ENCODE measurements at regions not wholly inside any gene's neighbourhood (a gene's known extent, or its start where the extent isn't known, plus 50 kb on each side); places are given as distances from the start of the nearest gene placed in this dataset.

DNA sequence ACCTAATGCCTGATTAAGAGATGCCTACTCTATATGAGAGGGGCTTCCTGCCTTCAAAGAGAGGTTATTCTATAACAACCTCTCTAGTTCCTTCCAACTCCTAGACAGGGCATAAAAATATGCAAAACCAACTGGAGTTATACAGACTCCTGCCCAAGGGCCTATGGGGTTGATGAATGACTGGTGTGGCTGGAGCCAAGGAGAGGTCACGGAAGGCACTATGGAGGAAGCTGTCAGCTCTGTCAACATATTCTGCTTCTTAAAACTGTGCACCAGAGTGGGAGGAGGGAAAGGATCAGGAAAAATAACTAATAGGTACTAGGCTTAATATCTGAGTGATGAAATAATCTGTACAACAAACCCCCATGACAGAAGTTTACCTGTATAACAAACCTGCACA is 120.9 kb upstream of the CDC42EP3 start:
- no peak overlapping the region for H3K4me3 ChIP-seq

DNA sequence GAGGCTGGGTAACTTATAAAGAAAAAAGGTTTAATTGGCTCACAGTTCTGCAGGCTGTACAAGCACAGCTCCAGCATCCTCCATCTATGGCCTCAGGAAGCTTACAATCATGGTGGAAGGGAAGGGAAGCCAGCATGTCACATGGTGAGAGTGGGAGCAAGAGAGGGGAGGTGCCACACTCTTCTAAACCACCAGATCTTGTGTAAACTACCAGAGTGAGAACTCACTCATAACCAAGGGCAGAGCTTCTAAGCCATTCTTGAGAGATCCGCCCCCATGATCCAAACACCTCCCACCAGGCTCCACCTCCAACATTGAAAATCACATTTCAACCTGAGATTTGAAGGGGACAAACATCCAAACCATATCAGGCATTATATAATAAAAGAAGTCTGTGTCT is 121.6 kb upstream of the CDC42EP3 start:
- Histone ChIP-seq H3K4me1 (ENCODE audit: control insufficient read depth in 1 of 2, low read depth in 2 of 2) (peaks cover 0 to 38% of the 10 kb centered on the region in 2 donors), H3K36me3 (no peaks in the 10 kb centered on the region), H3K27me3 (replicated peaks; ENCODE audit: insufficient read depth) (no peaks in the 10 kb centered on the region), H3K27ac (no peak overlapping the region), H3K4me3 (no peak overlapping the region), H3K9me3 (no peaks in the 10 kb centered on the region)
- TF ChIP-seq, protein P1, sequence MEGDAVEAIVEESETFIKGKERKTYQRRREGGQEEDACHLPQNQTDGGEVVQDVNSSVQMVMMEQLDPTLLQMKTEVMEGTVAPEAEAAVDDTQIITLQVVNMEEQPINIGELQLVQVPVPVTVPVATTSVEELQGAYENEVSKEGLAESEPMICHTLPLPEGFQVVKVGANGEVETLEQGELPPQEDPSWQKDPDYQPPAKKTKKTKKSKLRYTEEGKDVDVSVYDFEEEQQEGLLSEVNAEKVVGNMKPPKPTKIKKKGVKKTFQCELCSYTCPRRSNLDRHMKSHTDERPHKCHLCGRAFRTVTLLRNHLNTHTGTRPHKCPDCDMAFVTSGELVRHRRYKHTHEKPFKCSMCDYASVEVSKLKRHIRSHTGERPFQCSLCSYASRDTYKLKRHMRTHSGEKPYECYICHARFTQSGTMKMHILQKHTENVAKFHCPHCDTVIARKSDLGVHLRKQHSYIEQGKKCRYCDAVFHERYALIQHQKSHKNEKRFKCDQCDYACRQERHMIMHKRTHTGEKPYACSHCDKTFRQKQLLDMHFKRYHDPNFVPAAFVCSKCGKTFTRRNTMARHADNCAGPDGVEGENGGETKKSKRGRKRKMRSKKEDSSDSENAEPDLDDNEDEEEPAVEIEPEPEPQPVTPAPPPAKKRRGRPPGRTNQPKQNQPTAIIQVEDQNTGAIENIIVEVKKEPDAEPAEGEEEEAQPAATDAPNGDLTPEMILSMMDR (IDR thresholded peaks at IDR 0.05): no peak
- no peak for ATAC-seq (ENCODE audit: insufficient number of reproducible peaks, low FRiP score, low read depth)
- DNase-seq (ENCODE audit: low spot score): no peak

More for the DNA sequence above, 120.9 kb upstream of the CDC42EP3 start:
- no peak for ATAC-seq (ENCODE audit: insufficient number of reproducible peaks, low FRiP score, low read depth)
- Histone ChIP-seq H3K27ac (no peak overlapping the region), H3K9me3 (no peaks in the 10 kb centered on the region), H3K36me3 (no peaks in the 10 kb centered on the region), H3K4me1 (ENCODE audit: control insufficient read depth in 1 of 2, low read depth in 2 of 2) (peaks cover 0 to 38% of the 10 kb centered on the region in 2 donors), H3K27me3 (replicated peaks; ENCODE audit: insufficient read depth) (no peaks in the 10 kb centered on the region)
- TF ChIP-seq, protein P1 (IDR thresholded peaks at IDR 0.05): no peak
- no peak for DNase-seq (ENCODE audit: low spot score)

GRCh38 chr2:37794717-37795116 is 123.3 kb upstream of the CDC42EP3 start:
- H3K27me3 ChIP-seq (replicated peaks; ENCODE audit: insufficient read depth): no peaks in the 10 kb centered on the region
- H3K9me3 ChIP-seq: no peaks in the 10 kb centered on the region
- no peaks in the 10 kb centered on the region for H3K36me3 ChIP-seq
- peaks cover 3 to 47% of the 10 kb centered on the region in 2 donors for H3K4me1 ChIP-seq (ENCODE audit: control insufficient read depth in 1 of 2, low read depth in 2 of 2)
- DNase-seq (ENCODE audit: low spot score): no peak
- peak overlapping the region in 1 of 2 donors; percentile 5 for H3K27ac ChIP-seq
- H3K4me3 ChIP-seq: no peak overlapping the region
- no peak for ATAC-seq (ENCODE audit: insufficient number of reproducible peaks, low FRiP score, low read depth)
- TF ChIP-seq, protein P1 (IDR thresholded peaks at IDR 0.05): no peak

DNA sequence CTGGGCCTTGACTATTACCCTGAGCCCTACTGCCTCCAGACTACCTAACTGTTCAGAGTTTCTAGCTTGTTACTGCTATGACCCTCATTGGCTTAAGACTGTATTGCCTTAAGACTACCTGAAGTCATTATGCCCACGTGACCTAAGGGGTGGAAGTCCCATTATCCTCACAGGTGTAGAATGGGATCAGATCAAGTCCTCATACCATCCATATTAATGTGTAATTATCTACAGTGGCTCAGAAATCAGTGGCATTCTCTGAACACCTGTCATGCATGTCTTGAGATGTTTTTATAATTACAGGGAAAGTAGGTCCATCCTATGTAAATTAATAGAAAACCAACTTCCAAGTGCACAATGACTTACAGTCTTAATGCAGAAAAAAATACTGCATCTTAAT is 124.0 kb upstream of the CDC42EP3 start:
- DNase-seq (ENCODE audit: low spot score): no peak
- Histone ChIP-seq H3K36me3 (no peaks in the 10 kb centered on the region), H3K27me3 (replicated peaks; ENCODE audit: insufficient read depth) (no peaks in the 10 kb centered on the region), H3K4me3 (no peak overlapping the region), H3K27ac (peak overlapping the region in 1 of 2 donors; percentile 5), H3K9me3 (no peaks in the 10 kb centered on the region), H3K4me1 (ENCODE audit: control insufficient read depth in 1 of 2, low read depth in 2 of 2) (peaks cover 3 to 47% of the 10 kb centered on the region in 2 donors)
- TF ChIP-seq, protein P1 (IDR thresholded peaks at IDR 0.05): no peak
- ATAC-seq (ENCODE audit: insufficient number of reproducible peaks, low FRiP score, low read depth): no peak

DNA sequence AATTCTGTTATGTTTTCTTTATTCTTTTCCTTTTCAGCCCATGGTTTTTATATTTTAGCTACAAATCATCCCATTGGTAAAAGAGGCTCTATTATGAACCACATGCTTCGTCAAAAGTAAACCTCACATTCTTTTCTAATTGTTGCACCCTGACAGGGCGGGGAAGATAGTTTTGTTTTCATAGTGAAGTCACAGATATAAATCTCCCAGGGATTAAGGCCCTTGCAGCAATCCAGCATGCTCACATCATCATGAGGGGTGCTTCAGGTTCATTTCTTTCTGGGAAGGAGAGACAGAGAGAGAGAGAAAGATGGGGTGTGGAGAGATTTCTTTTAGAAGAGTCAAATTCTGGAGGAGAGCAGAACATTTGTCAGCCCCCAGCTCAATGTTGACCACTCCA is 124.5 kb upstream of the CDC42EP3 start:
- Histone ChIP-seq H3K4me1 (ENCODE audit: control insufficient read depth in 1 of 2, low read depth in 2 of 2) (peaks cover 3 to 47% of the 10 kb centered on the region in 2 donors), H3K27ac (no peak overlapping the region)
- TF ChIP-seq, protein P1 (IDR thresholded peaks at IDR 0.05): no peak

More for the DNA sequence above, 124.5 kb upstream of the CDC42EP3 start:
- H3K4me3 ChIP-seq: no peak overlapping the region
- H3K27me3 ChIP-seq (replicated peaks; ENCODE audit: insufficient read depth): no peaks in the 10 kb centered on the region
- no peaks in the 10 kb centered on the region for H3K36me3 ChIP-seq
- ATAC-seq (ENCODE audit: insufficient number of reproducible peaks, low FRiP score, low read depth) (no peak), DNase-seq (ENCODE audit: low spot score) (no peak)
- H3K9me3 ChIP-seq: no peaks in the 10 kb centered on the region

Measured in thoracic aorta (tissue), 2 donors.